ENCODE measurements at regions not wholly inside any gene's neighbourhood (a gene's known extent, or its start where the extent isn't known, plus 50 kb on each side); places are given as distances from the start of the nearest gene placed in this dataset.

DNA sequence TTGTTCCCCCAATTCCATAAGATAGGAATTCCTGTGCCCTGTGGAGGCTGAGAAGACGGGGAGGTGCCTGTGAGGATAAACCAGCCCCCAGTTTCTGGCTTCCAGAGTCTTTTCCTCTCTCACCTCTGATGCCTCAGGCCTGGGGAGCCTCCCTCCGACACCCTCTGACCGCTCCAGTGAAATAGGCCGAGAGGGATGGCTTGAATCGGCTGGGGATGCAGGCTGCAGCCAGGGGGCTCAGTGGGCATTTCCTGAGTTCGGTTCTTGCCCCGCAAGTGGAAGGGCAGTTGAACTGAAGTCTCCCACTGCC lies 339.4 kb downstream of the SEC14L1 start:
- TF ChIP-seq, protein P1, sequence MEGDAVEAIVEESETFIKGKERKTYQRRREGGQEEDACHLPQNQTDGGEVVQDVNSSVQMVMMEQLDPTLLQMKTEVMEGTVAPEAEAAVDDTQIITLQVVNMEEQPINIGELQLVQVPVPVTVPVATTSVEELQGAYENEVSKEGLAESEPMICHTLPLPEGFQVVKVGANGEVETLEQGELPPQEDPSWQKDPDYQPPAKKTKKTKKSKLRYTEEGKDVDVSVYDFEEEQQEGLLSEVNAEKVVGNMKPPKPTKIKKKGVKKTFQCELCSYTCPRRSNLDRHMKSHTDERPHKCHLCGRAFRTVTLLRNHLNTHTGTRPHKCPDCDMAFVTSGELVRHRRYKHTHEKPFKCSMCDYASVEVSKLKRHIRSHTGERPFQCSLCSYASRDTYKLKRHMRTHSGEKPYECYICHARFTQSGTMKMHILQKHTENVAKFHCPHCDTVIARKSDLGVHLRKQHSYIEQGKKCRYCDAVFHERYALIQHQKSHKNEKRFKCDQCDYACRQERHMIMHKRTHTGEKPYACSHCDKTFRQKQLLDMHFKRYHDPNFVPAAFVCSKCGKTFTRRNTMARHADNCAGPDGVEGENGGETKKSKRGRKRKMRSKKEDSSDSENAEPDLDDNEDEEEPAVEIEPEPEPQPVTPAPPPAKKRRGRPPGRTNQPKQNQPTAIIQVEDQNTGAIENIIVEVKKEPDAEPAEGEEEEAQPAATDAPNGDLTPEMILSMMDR (IDR thresholded peaks at IDR 0.05), result no peak
- peaks cover 11 to 58% (median 50%) of the 10 kb centered on the region in 9 donors for H3K4me1 ChIP-seq
- H3K36me3 ChIP-seq, result peaks cover 0 to 27% (median 11%) of the 10 kb centered on the region in 9 donors
- no peak for DNase-seq
- no peak overlapping the region for H3K4me3 ChIP-seq
- H3K9me3 ChIP-seq, result no peaks in the 10 kb centered on the region
- 82 to 86% methylated on average over 7 of the region's 7 CpGs for WGBS, 2 donors
- no peak for ATAC-seq
- H3K27me3 ChIP-seq, result no peaks in the 10 kb centered on the region
- no peak overlapping the region for H3K27ac ChIP-seq
- intact Hi-C loops (cut with DNase I), result no loop called here

DNA sequence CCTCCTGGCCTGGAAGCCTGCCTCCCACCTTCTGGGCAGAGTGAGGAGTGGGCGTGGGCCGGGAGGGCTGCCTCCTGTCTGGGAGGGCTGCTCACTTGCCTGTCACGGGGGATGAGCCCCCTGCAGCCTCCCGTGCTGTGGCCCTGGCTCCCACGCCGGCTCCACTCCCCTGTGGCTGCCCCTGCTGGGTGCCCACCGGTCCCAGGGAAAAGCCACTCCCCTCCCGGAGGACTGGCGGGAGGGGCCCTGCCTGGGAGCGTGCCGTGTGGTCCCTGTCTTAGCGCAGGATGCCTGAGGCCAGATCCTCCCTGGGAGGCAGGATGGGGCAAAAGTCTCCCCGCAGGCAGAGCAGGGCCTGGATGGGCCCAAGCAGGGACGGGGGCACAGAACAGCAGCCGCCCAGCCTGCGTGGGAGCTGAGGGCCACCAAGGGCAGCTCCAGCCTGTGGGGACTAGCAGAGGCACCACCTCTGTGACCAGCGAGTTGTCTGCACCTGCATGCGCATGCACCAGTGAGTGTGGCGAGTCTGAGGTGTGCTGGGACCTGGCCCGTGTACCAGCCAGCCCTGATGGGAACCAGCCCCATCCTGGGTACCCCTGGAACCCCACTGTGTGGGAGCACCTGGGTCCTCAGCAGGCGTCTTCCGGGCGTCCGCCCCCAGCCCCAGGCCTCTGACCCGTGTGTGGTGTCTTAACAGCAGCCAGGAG lies 339.9 kb downstream of the SEC14L1 start:
- intact Hi-C loops (cut with DNase I), result no loop called here
- TF ChIP-seq, protein P1 (IDR thresholded peaks at IDR 0.05), result no peak
- Histone ChIP-seq H3K27ac (no peak overlapping the region), H3K27me3 (no peaks in the 10 kb centered on the region), H3K4me1 (peaks cover 8 to 53% (median 44%) of the 10 kb centered on the region in 9 donors), H3K9me3 (no peaks in the 10 kb centered on the region), H3K36me3 (peaks cover 0 to 32% (median 11%) of the 10 kb centered on the region in 9 donors), H3K4me3 (no peak overlapping the region)
- DNase-seq, result no peak
- 85 to 86% methylated on average over 25 of the region's 25 CpGs for WGBS, 2 donors
- ATAC-seq, result peak in 1 of 8 donors; percentile 10

DNA sequence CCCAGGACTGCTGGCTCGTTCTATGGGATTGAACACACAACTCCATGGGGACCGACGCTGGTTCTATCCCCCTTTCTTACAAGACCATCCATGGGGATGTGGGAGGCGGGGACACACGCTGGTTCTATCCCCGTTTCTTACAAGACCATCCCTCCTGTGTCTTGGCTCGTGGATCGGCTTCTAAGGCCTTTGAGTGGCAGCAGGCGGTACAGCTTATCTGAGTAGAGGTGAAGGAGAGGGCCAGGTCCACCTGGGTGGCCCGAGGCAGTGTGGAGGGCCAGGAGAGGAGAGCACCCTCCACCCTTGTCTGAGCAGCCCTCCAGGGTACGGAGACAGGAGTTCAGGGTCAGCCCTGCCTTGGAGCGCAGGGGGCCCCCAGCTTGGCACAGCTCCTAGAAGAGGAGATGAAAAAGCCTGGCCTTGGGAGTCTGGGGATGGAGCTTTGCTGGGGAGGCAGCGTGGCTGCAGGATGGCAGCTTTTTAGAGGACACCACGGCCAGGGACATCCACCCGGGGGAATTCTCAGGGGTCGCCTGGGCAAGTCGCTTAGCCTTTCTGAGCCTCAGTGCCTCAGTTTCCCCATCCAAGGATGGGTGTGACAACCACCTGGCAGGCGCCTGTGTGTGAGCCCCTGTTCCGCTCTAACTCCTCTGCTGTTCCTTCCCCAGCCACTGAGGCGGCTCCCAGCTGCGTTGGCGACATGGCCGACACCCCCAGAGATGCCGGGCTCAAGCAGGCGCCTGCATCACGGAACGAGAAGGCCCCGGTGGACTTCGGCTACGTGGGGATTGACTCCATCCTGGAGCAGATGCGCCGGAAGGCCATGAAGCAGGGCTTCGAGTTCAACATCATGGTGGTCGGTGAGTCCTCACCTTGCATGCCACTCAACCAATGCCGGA lies 341.0 kb downstream of the SEC14L1 start:
- H3K36me3 ChIP-seq, result peaks cover 0 to 34% (median 11%) of the 10 kb centered on the region in 9 donors
- intact Hi-C loops (cut with DNase I), result no loop called here
- H3K4me3 ChIP-seq, result no peak overlapping the region
- 88 to 91% methylated on average over 35 of the region's 35 CpGs for WGBS, 2 donors
- TF ChIP-seq, protein P1 (IDR thresholded peaks at IDR 0.05), result no peak
- no peaks in the 10 kb centered on the region for H3K9me3 ChIP-seq
- no peak for ATAC-seq
- no peak overlapping the region for H3K27ac ChIP-seq
- no peak for DNase-seq
- H3K4me1 ChIP-seq, result peaks cover 6 to 43% (median 34%) of the 10 kb centered on the region in 9 donors
- no peaks in the 10 kb centered on the region for H3K27me3 ChIP-seq

DNA sequence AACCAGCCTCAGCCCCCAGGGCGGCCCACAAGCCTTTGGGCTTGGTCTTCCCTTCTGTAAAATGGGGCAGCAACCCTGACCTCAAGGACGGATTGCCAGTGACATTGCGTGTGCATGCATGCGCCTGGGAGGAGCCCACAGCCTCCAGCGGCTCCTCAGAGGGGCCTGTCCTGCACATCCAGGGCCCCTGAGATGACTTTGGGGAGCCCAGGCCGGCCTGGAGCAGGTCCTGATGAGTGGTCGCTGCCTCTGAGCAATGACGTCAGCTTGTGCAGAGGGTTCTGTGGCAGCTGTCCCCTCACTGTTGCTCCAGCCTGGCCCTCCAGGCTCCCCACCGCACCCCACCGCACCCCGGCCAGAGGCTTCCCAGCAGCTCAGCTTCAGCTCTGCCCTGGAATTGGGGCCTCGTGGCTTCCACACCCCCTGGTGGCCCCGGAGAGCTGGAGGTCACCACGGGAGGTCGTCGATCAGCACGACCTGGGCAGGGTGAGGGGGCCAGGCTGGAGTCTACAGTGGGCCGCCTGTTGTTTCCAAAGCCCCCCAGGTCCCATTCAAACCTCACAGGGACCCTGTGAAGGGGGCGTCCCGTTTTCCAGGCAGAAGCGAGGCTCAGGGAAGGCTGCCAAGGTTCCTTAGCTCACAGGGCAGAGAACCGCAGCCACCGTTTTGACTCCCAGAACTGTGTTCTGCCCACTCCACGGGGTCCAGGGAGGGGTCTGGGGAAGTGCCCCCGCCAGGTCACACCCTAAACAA lies 341.8 kb downstream of the SEC14L1 start:
- Histone ChIP-seq H3K4me3 (no peak overlapping the region), H3K36me3 (peaks cover 0 to 42% (median 11%) of the 10 kb centered on the region in 9 donors), H3K27me3 (no peaks in the 10 kb centered on the region), H3K4me1 (peaks cover 4 to 34% (median 26%) of the 10 kb centered on the region in 9 donors), H3K9me3 (no peaks in the 10 kb centered on the region), H3K27ac (no peak overlapping the region)
- 78 to 80% methylated on average over 25 of the region's 25 CpGs for WGBS, 2 donors
- intact Hi-C loops (cut with DNase I), result no loop called here
- TF ChIP-seq, protein P1 (IDR thresholded peaks at IDR 0.05), result no peak
- no peak for ATAC-seq
- DNase-seq, result no peak
